HL-60 (cell line): ENCODE measurements at regions not wholly inside any gene's neighbourhood (a gene's known extent, or its start where the extent isn't known, plus 50 kb on each side); places are given as distances from the start of the nearest gene placed in this dataset.

Experiments
- DNase-seq, 2 experiments: peaks; one replicate each; pipeline ENCODE4 v3.0.0-alpha.2; 2010 to 2020; ENCODE audit warnings: low read depth in 1 of 2, low spot score in 1 of 2
- H3K27ac ChIP-seq: fragments of 250-450 bp; sonication (Bioruptor Pico); replicated peaks from 2 replicates; pipeline ENCODE4 v1.5.1; 2020; ENCODE audit warnings: mild to moderate bottlenecking, moderate library complexity
- H3K27me3 ChIP-seq: fragments of 250-450 bp; sonication (Bioruptor Pico); 2 replicates; pipeline ENCODE4 v1.5.1; 2021; ENCODE audit warnings: mild to moderate bottlenecking, moderate library complexity; ENCODE audit not compliant: insufficient read depth, poor library complexity, severe bottlenecking
- H3K4me3 ChIP-seq: replicated peaks from 2 replicates; pipeline ENCODE4 v1.5.1; 2011; ENCODE audit warnings: mild to moderate bottlenecking, control low read depth, low read length; ENCODE audit not compliant: insufficient read depth
- GABPA ChIP-seq: IDR thresholded peaks from 2 replicates; pipeline ENCODE4 v1.6.1; 2012; ENCODE audit warnings: low read depth
- POLR2AphosphoS5 ChIP-seq: IDR thresholded peaks from 2 replicates; pipeline ENCODE4 v1.6.1; 2012; ENCODE audit warnings: low read depth
- SPI1 ChIP-seq: IDR thresholded peaks from 2 replicates; pipeline ENCODE4 v1.6.1; 2012; ENCODE audit warnings: low read depth, mild to moderate bottlenecking, borderline replicate concordance
- TF ChIP-seq, protein P1 (sequence below): IDR thresholded peaks from one replicate; pipeline ENCODE4 v1.5.1; 2011; ENCODE audit warnings: low read length, control low read depth, inconsistent platforms; ENCODE audit not compliant: insufficient read depth
- TF ChIP-seq, protein P2 (sequence below): IDR thresholded peaks from 2 replicates; pipeline ENCODE4 v1.6.1; 2012; ENCODE audit warnings: low read depth; ENCODE audit not compliant: insufficient replicate concordance

DNA sequence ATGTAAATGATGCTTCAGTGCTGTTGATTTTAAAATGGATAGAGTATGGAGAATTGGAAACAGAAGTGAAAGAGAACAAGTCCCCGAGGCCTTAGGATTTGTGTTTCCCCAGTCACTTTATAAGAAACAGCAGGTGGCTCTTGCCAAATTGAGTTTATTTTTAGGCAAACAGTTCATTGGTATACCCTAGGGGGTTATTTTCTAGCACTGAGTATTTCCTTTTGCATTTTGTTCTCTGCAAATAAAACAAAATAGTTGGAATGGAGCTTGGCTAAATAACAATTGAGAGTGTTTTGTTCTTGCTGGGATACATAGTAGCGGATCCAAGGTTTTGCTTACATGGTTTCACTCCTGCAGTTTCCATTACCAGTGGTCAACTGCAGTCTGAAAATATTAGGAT is 591.1 kb upstream of the C16orf82 start:
- H3K4me3 ChIP-seq = no peak overlapping the region
- H3K27me3 ChIP-seq = peaks cover 2% of the 10 kb centered on the region
- H3K27ac ChIP-seq = no peak overlapping the region
- TF ChIP-seq SPI1 = no peak
- TF ChIP-seq, protein P1, sequence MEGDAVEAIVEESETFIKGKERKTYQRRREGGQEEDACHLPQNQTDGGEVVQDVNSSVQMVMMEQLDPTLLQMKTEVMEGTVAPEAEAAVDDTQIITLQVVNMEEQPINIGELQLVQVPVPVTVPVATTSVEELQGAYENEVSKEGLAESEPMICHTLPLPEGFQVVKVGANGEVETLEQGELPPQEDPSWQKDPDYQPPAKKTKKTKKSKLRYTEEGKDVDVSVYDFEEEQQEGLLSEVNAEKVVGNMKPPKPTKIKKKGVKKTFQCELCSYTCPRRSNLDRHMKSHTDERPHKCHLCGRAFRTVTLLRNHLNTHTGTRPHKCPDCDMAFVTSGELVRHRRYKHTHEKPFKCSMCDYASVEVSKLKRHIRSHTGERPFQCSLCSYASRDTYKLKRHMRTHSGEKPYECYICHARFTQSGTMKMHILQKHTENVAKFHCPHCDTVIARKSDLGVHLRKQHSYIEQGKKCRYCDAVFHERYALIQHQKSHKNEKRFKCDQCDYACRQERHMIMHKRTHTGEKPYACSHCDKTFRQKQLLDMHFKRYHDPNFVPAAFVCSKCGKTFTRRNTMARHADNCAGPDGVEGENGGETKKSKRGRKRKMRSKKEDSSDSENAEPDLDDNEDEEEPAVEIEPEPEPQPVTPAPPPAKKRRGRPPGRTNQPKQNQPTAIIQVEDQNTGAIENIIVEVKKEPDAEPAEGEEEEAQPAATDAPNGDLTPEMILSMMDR = no peak
- TF ChIP-seq, protein P2, sequence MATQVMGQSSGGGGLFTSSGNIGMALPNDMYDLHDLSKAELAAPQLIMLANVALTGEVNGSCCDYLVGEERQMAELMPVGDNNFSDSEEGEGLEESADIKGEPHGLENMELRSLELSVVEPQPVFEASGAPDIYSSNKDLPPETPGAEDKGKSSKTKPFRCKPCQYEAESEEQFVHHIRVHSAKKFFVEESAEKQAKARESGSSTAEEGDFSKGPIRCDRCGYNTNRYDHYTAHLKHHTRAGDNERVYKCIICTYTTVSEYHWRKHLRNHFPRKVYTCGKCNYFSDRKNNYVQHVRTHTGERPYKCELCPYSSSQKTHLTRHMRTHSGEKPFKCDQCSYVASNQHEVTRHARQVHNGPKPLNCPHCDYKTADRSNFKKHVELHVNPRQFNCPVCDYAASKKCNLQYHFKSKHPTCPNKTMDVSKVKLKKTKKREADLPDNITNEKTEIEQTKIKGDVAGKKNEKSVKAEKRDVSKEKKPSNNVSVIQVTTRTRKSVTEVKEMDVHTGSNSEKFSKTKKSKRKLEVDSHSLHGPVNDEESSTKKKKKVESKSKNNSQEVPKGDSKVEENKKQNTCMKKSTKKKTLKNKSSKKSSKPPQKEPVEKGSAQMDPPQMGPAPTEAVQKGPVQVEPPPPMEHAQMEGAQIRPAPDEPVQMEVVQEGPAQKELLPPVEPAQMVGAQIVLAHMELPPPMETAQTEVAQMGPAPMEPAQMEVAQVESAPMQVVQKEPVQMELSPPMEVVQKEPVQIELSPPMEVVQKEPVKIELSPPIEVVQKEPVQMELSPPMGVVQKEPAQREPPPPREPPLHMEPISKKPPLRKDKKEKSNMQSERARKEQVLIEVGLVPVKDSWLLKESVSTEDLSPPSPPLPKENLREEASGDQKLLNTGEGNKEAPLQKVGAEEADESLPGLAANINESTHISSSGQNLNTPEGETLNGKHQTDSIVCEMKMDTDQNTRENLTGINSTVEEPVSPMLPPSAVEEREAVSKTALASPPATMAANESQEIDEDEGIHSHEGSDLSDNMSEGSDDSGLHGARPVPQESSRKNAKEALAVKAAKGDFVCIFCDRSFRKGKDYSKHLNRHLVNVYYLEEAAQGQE = no peak
- TF ChIP-seq POLR2AphosphoS5 = no peak
- no peak for TF ChIP-seq GABPA
- no peak for DNase-seq

DNA sequence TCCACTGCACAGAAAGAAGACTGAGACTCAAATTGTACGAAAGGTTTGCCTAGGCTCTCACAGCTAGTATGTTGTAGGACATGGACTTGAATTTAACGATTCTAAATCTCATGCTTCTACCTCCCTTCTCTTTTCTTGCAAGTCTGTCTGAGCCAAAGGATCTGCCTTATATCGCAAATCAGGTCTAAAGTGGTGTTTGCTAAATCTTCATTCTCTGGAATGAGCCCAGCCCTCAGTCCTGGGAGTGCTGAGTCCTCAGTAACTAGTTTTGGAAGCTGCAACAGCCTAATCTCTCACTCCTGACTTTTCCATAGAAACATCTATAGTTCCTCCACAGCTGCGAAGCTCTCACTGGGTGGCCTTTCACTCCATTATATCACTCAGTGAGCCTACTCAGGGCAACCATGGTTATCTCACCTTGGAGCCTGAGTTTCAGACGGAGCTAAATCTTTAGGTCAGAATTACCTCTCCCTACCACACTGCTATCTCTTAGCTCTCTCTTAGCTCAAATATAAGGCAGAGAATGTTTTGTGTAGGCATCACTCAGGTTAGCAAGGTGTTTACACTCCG is 575.5 kb upstream of the C16orf82 start:
- H3K27me3 ChIP-seq = no peaks in the 10 kb centered on the region
- TF ChIP-seq GABPA = no peak
- TF ChIP-seq, protein P1 = no peak
- H3K4me3 ChIP-seq = no peak overlapping the region
- H3K27ac ChIP-seq = no peak overlapping the region
- DNase-seq = no peak

DNA sequence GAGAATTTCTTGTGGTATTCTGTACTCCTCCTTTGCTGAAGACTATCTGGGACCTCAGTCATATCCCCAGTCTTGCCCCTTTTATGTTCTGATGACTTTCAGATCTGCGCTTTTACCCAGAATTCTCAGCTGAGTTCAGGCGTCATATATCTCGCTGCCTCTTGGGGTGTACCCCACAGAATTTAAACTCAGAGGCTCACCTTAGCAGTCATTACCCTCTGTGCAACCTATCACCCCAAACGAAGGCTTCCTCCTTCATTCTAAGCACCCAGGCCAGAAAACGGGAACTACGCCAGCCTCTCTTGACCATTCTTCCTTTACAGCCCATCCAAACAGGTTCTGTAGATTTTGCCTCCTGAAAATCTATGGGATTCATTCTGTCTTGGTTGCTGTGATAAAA is 574.8 kb upstream of the C16orf82 start:
- no peak overlapping the region for H3K4me3 ChIP-seq
- no peak for DNase-seq
- TF ChIP-seq SPI1 (no peak), POLR2AphosphoS5 (no peak), GABPA (no peak)
- TF ChIP-seq, protein P2 = no peak
- TF ChIP-seq, protein P1 = no peak
- no peaks in the 10 kb centered on the region for H3K27me3 ChIP-seq
- no peak overlapping the region for H3K27ac ChIP-seq

DNA sequence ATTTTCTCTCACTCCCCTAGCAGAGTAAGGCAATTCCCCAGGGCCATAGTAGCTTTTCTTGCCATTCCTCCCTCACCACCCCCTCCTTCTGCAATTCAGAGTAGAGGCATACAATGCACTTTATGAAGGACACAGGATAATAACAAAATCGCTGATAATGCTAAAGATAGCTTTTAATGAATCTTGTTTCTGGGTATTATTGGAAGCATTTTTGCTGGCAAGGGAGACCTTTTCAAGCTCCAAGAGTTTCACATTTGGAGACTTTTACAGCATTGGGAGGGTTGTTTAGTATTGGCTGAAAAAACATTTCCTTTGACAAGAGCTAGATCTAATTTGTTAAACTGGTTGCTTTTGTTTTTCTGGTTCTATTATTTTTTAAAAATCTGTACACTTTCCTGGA is 573.0 kb upstream of the C16orf82 start:
- no peak overlapping the region for H3K27ac ChIP-seq
- H3K27me3 ChIP-seq = peaks cover 3% of the 10 kb centered on the region
- TF ChIP-seq POLR2AphosphoS5 (no peak), SPI1 (no peak), GABPA (no peak)
- TF ChIP-seq, protein P1 = no peak
- TF ChIP-seq, protein P2 = no peak
- H3K4me3 ChIP-seq = no peak overlapping the region
- DNase-seq = no peak
